ENCODE measurements at regions not wholly inside any gene's neighbourhood (a gene's known extent, or its start where the extent isn't known, plus 50 kb on each side); places are given as distances from the start of the nearest gene placed in this dataset.

DNA sequence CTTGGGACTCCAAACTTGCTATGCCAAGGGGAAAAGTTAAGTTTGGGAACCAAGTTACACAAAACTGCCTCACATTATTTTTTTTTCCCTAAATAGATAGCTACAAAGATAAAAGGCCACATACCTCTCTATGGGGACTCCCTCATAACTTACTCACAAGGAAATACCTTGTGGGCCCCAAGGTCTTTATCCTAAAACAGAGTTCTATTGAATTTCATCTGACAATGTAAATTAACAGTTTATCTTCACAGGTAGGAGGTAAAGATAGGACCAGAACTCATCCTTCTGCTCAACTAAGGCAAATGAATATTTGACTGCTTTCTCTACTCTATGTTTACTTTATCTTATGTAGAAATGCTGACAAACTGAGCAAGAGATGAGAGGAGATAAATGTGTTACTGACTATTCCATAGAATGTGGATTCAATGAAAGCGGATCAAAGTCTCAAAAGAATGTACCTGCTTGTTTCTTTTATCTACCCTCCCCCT lies 1278.0 kb downstream of the OTOL1 start:
- no peak for DNase-seq (ENCODE audit: low spot score in 2 of 2)
- Histone ChIP-seq H3K4me3 (no peak overlapping the region), H3K27me3 (no peaks in the 10 kb centered on the region), H3K36me3 (no peaks in the 10 kb centered on the region), H3K4me1 (no peaks in the 10 kb centered on the region), H3K9me3 (no peaks in the 10 kb centered on the region), H3K27ac (no peak overlapping the region)
- WGBS, 2 donors = 89 to 97% methylated on average over 1 of the region's 1 CpG
- TF ChIP-seq EP300 (IDR thresholded peaks at IDR 0.05) = no peak
- TF ChIP-seq POLR2A (IDR thresholded peaks at IDR 0.05) = no peak
- TF ChIP-seq, protein P1, sequence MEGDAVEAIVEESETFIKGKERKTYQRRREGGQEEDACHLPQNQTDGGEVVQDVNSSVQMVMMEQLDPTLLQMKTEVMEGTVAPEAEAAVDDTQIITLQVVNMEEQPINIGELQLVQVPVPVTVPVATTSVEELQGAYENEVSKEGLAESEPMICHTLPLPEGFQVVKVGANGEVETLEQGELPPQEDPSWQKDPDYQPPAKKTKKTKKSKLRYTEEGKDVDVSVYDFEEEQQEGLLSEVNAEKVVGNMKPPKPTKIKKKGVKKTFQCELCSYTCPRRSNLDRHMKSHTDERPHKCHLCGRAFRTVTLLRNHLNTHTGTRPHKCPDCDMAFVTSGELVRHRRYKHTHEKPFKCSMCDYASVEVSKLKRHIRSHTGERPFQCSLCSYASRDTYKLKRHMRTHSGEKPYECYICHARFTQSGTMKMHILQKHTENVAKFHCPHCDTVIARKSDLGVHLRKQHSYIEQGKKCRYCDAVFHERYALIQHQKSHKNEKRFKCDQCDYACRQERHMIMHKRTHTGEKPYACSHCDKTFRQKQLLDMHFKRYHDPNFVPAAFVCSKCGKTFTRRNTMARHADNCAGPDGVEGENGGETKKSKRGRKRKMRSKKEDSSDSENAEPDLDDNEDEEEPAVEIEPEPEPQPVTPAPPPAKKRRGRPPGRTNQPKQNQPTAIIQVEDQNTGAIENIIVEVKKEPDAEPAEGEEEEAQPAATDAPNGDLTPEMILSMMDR (IDR thresholded peaks at IDR 0.05) = no peak

DNA sequence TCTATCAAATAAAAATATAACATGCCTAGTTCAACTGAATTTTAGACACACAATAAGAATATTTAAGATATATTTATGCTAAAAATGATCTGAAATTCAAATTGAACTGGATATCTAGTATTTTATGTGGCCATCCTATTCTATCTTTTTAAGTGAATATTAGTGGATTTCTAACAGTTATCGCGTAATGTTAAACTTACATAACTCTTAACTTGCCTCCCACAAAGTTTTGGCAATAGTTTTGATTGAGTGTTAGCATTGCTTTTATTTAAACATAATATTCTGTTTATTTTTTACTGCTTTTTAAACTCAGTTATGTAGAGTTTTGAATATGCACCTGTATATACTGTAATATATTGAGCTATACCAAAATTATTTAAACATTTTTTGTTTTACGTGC lies 1279.5 kb downstream of the OTOL1 start:
- H3K4me3 ChIP-seq = no peak overlapping the region

DNA sequence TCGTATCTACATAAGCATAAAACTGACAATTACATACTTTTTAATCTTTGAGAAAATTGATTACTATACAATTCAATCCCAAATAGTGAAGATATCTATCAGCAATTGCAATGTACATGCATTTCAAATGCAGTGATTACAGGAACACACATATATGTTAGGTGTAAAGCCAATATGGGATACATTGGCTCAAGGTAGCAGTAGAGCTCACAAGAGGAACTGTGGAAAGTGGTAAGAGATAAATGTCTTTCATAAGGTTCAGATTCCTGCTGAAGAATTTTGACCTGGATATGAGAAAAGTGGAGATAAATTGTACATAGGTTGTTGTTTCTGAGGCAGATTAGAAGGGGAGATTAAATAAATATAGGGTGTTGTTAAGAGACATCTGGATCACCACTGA lies 1280.5 kb downstream of the OTOL1 start:
- Histone ChIP-seq H3K4me1 (peaks cover 0 to 7% (median 0%) of the 10 kb centered on the region in 4 donors), H3K9me3 (no peaks in the 10 kb centered on the region), H3K36me3 (no peaks in the 10 kb centered on the region), H3K4me3 (no peak overlapping the region), H3K27ac (no peak overlapping the region), H3K27me3 (no peaks in the 10 kb centered on the region)
- no peak for TF ChIP-seq EP300 (IDR thresholded peaks at IDR 0.05)
- TF ChIP-seq, protein P1 (IDR thresholded peaks at IDR 0.05) = no peak
- no peak for TF ChIP-seq POLR2A (IDR thresholded peaks at IDR 0.05)
- WGBS, 2 donors = 94 to 98% methylated on average over 1 of the region's 1 CpG
- no peak for DNase-seq (ENCODE audit: low spot score in 2 of 2)

More for the DNA sequence above, 1279.5 kb downstream of the OTOL1 start:
- H3K4me1 ChIP-seq = peaks cover 0 to 7% (median 0%) of the 10 kb centered on the region in 4 donors
- H3K9me3 ChIP-seq = no peaks in the 10 kb centered on the region
- H3K27me3 ChIP-seq = no peaks in the 10 kb centered on the region
- DNase-seq (ENCODE audit: low spot score in 2 of 2) = no peak
- WGBS, 2 donors = 32 to 99% methylated on average over 3 of the region's 3 CpGs
- H3K36me3 ChIP-seq = no peaks in the 10 kb centered on the region
- H3K27ac ChIP-seq = no peak overlapping the region
- TF ChIP-seq POLR2A (IDR thresholded peaks at IDR 0.05) (no peak), EP300 (IDR thresholded peaks at IDR 0.05) (no peak)
- TF ChIP-seq, protein P1 (IDR thresholded peaks at IDR 0.05) = no peak

DNA sequence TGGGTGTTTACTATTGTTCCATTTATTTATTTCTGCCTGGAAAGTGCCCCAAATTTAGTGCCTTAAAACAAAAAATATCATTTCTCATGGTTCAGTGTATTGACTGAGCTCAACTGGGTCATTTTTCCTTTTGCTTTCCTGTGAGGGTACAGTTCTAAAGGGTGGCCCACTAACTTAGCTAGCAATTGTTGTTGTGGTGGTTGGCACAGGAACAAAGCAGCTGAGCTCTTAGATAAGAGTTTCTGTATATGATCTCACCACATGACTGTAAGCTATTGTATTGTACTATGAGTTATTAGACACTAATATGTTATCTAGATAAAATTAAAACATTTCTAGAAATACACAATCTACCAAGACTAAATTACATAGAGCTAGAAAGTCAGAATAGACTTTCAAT lies 1283.7 kb downstream of the OTOL1 start:
- TF ChIP-seq EP300 (IDR thresholded peaks at IDR 0.05) = no peak
- no peak for TF ChIP-seq POLR2A (IDR thresholded peaks at IDR 0.05)
- TF ChIP-seq, protein P1 (IDR thresholded peaks at IDR 0.05) = no peak
- Histone ChIP-seq H3K27ac (no peak overlapping the region), H3K36me3 (no peaks in the 10 kb centered on the region), H3K27me3 (no peaks in the 10 kb centered on the region), H3K9me3 (no peaks in the 10 kb centered on the region), H3K4me1 (peaks cover 0 to 7% (median 0%) of the 10 kb centered on the region in 4 donors), H3K4me3 (no peak overlapping the region)
- no peak for DNase-seq (ENCODE audit: low spot score in 2 of 2)

DNA sequence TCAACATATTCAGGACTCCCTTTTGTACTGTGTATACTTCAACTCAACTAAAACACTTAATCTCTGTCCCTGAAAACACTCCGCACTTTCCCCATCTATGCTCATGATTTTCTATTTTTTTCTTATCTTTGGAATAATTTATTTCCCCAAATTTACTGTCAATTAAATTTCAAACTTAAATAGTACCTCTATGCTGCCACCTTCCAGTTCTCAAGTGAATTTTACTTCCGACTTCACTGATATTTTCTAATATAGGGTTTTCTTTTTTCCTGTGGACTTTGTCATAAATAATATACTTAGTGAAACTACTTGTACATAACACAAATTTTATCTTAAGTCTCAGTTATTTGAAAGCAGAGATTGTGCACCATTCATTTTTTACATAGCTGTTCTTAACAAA lies 1303.3 kb downstream of the OTOL1 start:
- 87 to 96% methylated on average over 2 of the region's 2 CpGs for WGBS, 2 donors
- DNase-seq (ENCODE audit: low spot score in 2 of 2) = no peak
- no peak overlapping the region for H3K27ac ChIP-seq
- H3K4me1 ChIP-seq = no peaks in the 10 kb centered on the region
- no peak overlapping the region for H3K4me3 ChIP-seq
- no peaks in the 10 kb centered on the region for H3K9me3 ChIP-seq
- H3K36me3 ChIP-seq = no peaks in the 10 kb centered on the region
- no peaks in the 10 kb centered on the region for H3K27me3 ChIP-seq
- TF ChIP-seq, protein P1 (IDR thresholded peaks at IDR 0.05) = no peak
- TF ChIP-seq EP300 (IDR thresholded peaks at IDR 0.05) = no peak

All from tibial nerve (tissue), 4 donors.